ENCODE measurements at regions not wholly inside any gene's neighbourhood (a gene's known extent, or its start where the extent isn't known, plus 50 kb on each side); places are given as distances from the start of the nearest gene placed in this dataset.
A peak's percentile ranks its signal among the peaks of the same experiment; 100 is the strongest.

GRCh38 chr12:107610021-107610859, 75.4 kb upstream of the PWP1 start:
- peak; percentile 64 for DNase-seq
- no peak overlapping the region for H3K4me3 ChIP-seq
- no peaks in the 10 kb centered on the region for H3F3A ChIP-seq (ENCODE audit: insufficient read depth)
- in situ Hi-C loops (cut with MboI): no loop called here
- no peak overlapping the region for H2AFZ ChIP-seq
- TF ChIP-seq EZH2 (IDR thresholded peaks at IDR 0.05; ENCODE audit: insufficient read depth, poor library complexity, severe bottlenecking): no peak
- TF ChIP-seq EZH2phosphoT487 (IDR thresholded peaks at IDR 0.05; ENCODE audit: insufficient read depth, low read depth): no peak
- H3K27ac ChIP-seq: no peak overlapping the region
- H3K4me1 ChIP-seq (ENCODE audit: insufficient read depth): no peaks in the 10 kb centered on the region
- H3K79me2 ChIP-seq (ENCODE audit: insufficient read depth): no peaks in the 10 kb centered on the region
- H3K9me2 ChIP-seq (ENCODE audit: insufficient read depth): no peaks in the 10 kb centered on the region
- no peaks in the 10 kb centered on the region for H4K20me1 ChIP-seq (ENCODE audit: insufficient read depth)
- H3K27me3 ChIP-seq (replicated peaks; ENCODE audit: insufficient read depth): no peaks in the 10 kb centered on the region
- WGBS, 2 experiments (ENCODE audit: low coverage in 1 of 2, low lambda C conversion rate in 2 of 2, missing lambda C conversion rate in 2 of 2): 42 to 43% methylated on average over 20 of the region's 20 CpGs
- no peak overlapping the region for H3K4me2 ChIP-seq (ENCODE audit: unreplicated experiment)
- no peaks in the 10 kb centered on the region for H3K9me3 ChIP-seq (ENCODE audit: low read depth)
- H3K36me3 ChIP-seq (ENCODE audit: low read depth): no peaks in the 10 kb centered on the region
- no peak overlapping the region for H3K9ac ChIP-seq

- in situ Hi-C loops (cut with MboI): no loop called here
- Histone ChIP-seq H3K9me3 (ENCODE audit: low read depth) (no peaks in the 10 kb centered on the region), H3K36me3 (ENCODE audit: low read depth) (no peaks in the 10 kb centered on the region), H3K9me2 (ENCODE audit: insufficient read depth) (no peaks in the 10 kb centered on the region), H3K27me3 (replicated peaks; ENCODE audit: insufficient read depth) (no peaks in the 10 kb centered on the region), H3K4me1 (ENCODE audit: insufficient read depth) (no peaks in the 10 kb centered on the region), H3K27ac (no peak overlapping the region), H3F3A (ENCODE audit: insufficient read depth) (no peaks in the 10 kb centered on the region), H4K20me1 (ENCODE audit: insufficient read depth) (no peaks in the 10 kb centered on the region), H3K79me2 (ENCODE audit: insufficient read depth) (no peaks in the 10 kb centered on the region), H2AFZ (no peak overlapping the region), H3K9ac (no peak overlapping the region), H3K4me2 (ENCODE audit: unreplicated experiment) (no peak overlapping the region), H3K4me3 (no peak overlapping the region)
- TF ChIP-seq EZH2phosphoT487 (IDR thresholded peaks at IDR 0.05; ENCODE audit: insufficient read depth, low read depth) (no peak), EZH2 (IDR thresholded peaks at IDR 0.05; ENCODE audit: insufficient read depth, poor library complexity, severe bottlenecking) (no peak)
- DNase-seq: no peak
- 74 to 76% methylated on average over 19 of the region's 19 CpGs for WGBS, 2 experiments (ENCODE audit: low coverage in 1 of 2, low lambda C conversion rate in 2 of 2, missing lambda C conversion rate in 2 of 2)
Measured at GRCh38 chr12:107612508-107612907, 73.1 kb upstream of the PWP1 start.

GRCh38 chr12:107616941-107617340, 68.7 kb upstream of the PWP1 start:
- Histone ChIP-seq H3K9ac (no peak overlapping the region), H3K4me2 (ENCODE audit: unreplicated experiment) (no peak overlapping the region), H3K79me2 (ENCODE audit: insufficient read depth) (no peaks in the 10 kb centered on the region), H3K27me3 (replicated peaks; ENCODE audit: insufficient read depth) (no peaks in the 10 kb centered on the region), H3F3A (ENCODE audit: insufficient read depth) (no peaks in the 10 kb centered on the region), H3K9me2 (ENCODE audit: insufficient read depth) (no peaks in the 10 kb centered on the region), H3K4me1 (ENCODE audit: insufficient read depth) (no peaks in the 10 kb centered on the region), H2AFZ (no peak overlapping the region), H3K9me3 (ENCODE audit: low read depth) (no peaks in the 10 kb centered on the region), H4K20me1 (ENCODE audit: insufficient read depth) (no peaks in the 10 kb centered on the region), H3K36me3 (ENCODE audit: low read depth) (no peaks in the 10 kb centered on the region), H3K27ac (no peak overlapping the region), H3K4me3 (no peak overlapping the region)
- in situ Hi-C loops (cut with MboI): no loop called here
- 88 to 89% methylated on average over 6 of the region's 6 CpGs for WGBS, 2 experiments (ENCODE audit: low coverage in 1 of 2, low lambda C conversion rate in 2 of 2, missing lambda C conversion rate in 2 of 2)
- no peak for DNase-seq
- TF ChIP-seq EZH2phosphoT487 (IDR thresholded peaks at IDR 0.05; ENCODE audit: insufficient read depth, low read depth): no peak
- no peak for TF ChIP-seq EZH2 (IDR thresholded peaks at IDR 0.05; ENCODE audit: insufficient read depth, poor library complexity, severe bottlenecking)

GRCh38 chr12:107618106-107618505, 67.5 kb upstream of the PWP1 start:
- no peaks in the 10 kb centered on the region for H3K36me3 ChIP-seq (ENCODE audit: low read depth)
- H3K27ac ChIP-seq: no peak overlapping the region
- no peaks in the 10 kb centered on the region for H3K79me2 ChIP-seq (ENCODE audit: insufficient read depth)
- DNase-seq: no peak
- H3K9me2 ChIP-seq (ENCODE audit: insufficient read depth): no peaks in the 10 kb centered on the region
- H3K9me3 ChIP-seq (ENCODE audit: low read depth): no peaks in the 10 kb centered on the region
- H3K9ac ChIP-seq: no peak overlapping the region
- H2AFZ ChIP-seq: no peak overlapping the region
- H3K27me3 ChIP-seq (replicated peaks; ENCODE audit: insufficient read depth): no peaks in the 10 kb centered on the region
- in situ Hi-C loops (cut with MboI): no loop called here
- no peak overlapping the region for H3K4me2 ChIP-seq (ENCODE audit: unreplicated experiment)
- H4K20me1 ChIP-seq (ENCODE audit: insufficient read depth): no peaks in the 10 kb centered on the region
- TF ChIP-seq EZH2 (IDR thresholded peaks at IDR 0.05; ENCODE audit: insufficient read depth, poor library complexity, severe bottlenecking) (no peak), EZH2phosphoT487 (IDR thresholded peaks at IDR 0.05; ENCODE audit: insufficient read depth, low read depth) (no peak)
- WGBS, 2 experiments (ENCODE audit: low coverage in 1 of 2, low lambda C conversion rate in 2 of 2, missing lambda C conversion rate in 2 of 2): 91 to 92% methylated on average over 15 of the region's 15 CpGs
- H3K4me1 ChIP-seq (ENCODE audit: insufficient read depth): no peaks in the 10 kb centered on the region
- no peak overlapping the region for H3K4me3 ChIP-seq
- no peaks in the 10 kb centered on the region for H3F3A ChIP-seq (ENCODE audit: insufficient read depth)

Measured in GM23248 (cell line).